WTC11 (cell line): ENCODE measurements at regions not wholly inside any gene's neighbourhood (a gene's known extent, or its start where the extent isn't known, plus 50 kb on each side); places are given as distances from the start of the nearest gene placed in this dataset.

Experiments
- ATAC-seq: fragments of 200-7000 bp; cut with Tn5 transposase; 2 replicates; pipeline ENCODE4 v1.10.0; 2021; ENCODE audit warnings: mild to moderate bottlenecking, moderate library complexity
- CTCF ChIA-PET: fragments of 300-600 bp; sonication (Branson Sonifier 250); formaldehyde crosslinking; loops from one replicate; lab custom pipeline; 2021; ENCODE audit warnings: antibody characterized with exemption; lab: Charles Lee
- POLR2A ChIA-PET: fragments of 350-600 bp; sonication (Branson Sonifier 250); formaldehyde crosslinking; loops from one replicate; lab custom pipeline; 2021; ENCODE audit warnings: antibody characterized with exemption; lab: Charles Lee
- DNase-seq: peaks from one replicate; pipeline ENCODE4 v3.0.0; 2021; ENCODE audit warnings: low spot score
- H3K27ac Mint-ChIP-seq: 2 replicates; pipeline ENCODE4 v1.8.0; 2021; ENCODE audit warnings: mixed read lengths
- H3K27me3 Mint-ChIP-seq: 2 replicates; pipeline ENCODE4 v1.8.0; 2021; ENCODE audit warnings: low read depth, mild to moderate bottlenecking, moderate library complexity, mixed read lengths
- H3K36me3 Mint-ChIP-seq: 2 replicates; pipeline ENCODE4 v1.8.0; 2021; ENCODE audit warnings: mixed read lengths
- H3K4me1 Mint-ChIP-seq: 2 replicates; pipeline ENCODE4 v1.8.0; 2022; ENCODE audit warnings: mixed read lengths
- H3K4me3 Mint-ChIP-seq: 2 replicates; pipeline ENCODE4 v1.8.0; 2021; ENCODE audit warnings: mild to moderate bottlenecking, moderate library complexity, mixed read lengths
- H3K9me3 Mint-ChIP-seq: 2 replicates; pipeline ENCODE4 v1.8.0; 2021; ENCODE audit warnings: mixed read lengths
- ATF1 ChIP-seq: sonication (generic); formaldehyde crosslinking; IDR thresholded peaks from 2 replicates; pipeline ENCODE4 v1.8.1; 2023; ENCODE audit warnings: mild to moderate bottlenecking, moderate library complexity, missing genetic modification reagents
- ATF2 ChIP-seq: sonication (generic); formaldehyde crosslinking; IDR thresholded peaks from 2 replicates; pipeline ENCODE4 v1.8.1; 2022; ENCODE audit warnings: low read depth, missing genetic modification reagents, borderline replicate concordance
- CBFB ChIP-seq: sonication (generic); formaldehyde crosslinking; IDR thresholded peaks from 2 replicates; pipeline ENCODE4 v1.8.1; 2022; ENCODE audit warnings: mild to moderate bottlenecking, low read depth, missing genetic modification reagents
- CTCF ChIP-seq: fragments of 200-600 bp; IDR thresholded peaks from 2 replicates; pipeline ENCODE4 v1.8.0; 2022; ENCODE audit warnings: antibody characterized with exemption
- FOXJ3 ChIP-seq: sonication (generic); formaldehyde crosslinking; IDR thresholded peaks from 2 replicates; pipeline ENCODE4 v1.9.0; 2021; ENCODE audit warnings: missing genetic modification reagents, mild to moderate bottlenecking, borderline replicate concordance
- FOXP1 ChIP-seq: sonication (generic); formaldehyde crosslinking; IDR thresholded peaks from 2 replicates; pipeline ENCODE4 v1.8.0; 2022; ENCODE audit warnings: missing genetic modification reagents, mild to moderate bottlenecking, moderate library complexity, borderline replicate concordance
- GRHL2 ChIP-seq: fragments of 250-450 bp; sonication (Bioruptor Pico); IDR thresholded peaks from 2 replicates; pipeline ENCODE4 v1.8.0; 2022; ENCODE audit warnings: mild to moderate bottlenecking, moderate library complexity; ENCODE audit not compliant: insufficient replicate concordance, severe bottlenecking
- IRF2 ChIP-seq: sonication (generic); formaldehyde crosslinking; IDR thresholded peaks from 2 replicates; pipeline ENCODE4 v1.8.0; 2022; ENCODE audit warnings: low read depth, missing genetic modification reagents, borderline replicate concordance
- JAZF1 ChIP-seq: fragments of 250-450 bp; sonication (Bioruptor Pico); IDR thresholded peaks from 2 replicates; pipeline ENCODE4 v1.9.0; 2021; ENCODE audit warnings: moderate library complexity, mild to moderate bottlenecking, inconsistent platforms
- MXD4 ChIP-seq: fragments of 250-450 bp; sonication (Bioruptor Pico); IDR thresholded peaks from 2 replicates; pipeline ENCODE4 v1.8.0; 2021; ENCODE audit warnings: mild to moderate bottlenecking, moderate library complexity, borderline replicate concordance
- MYBL2 ChIP-seq: sonication (generic); formaldehyde crosslinking; IDR thresholded peaks from 2 replicates; pipeline ENCODE4 v1.8.1; 2023; ENCODE audit warnings: mild to moderate bottlenecking, moderate library complexity, missing genetic modification reagents
- NFATC4 ChIP-seq: fragments of 250-450 bp; sonication (Bioruptor Pico); IDR thresholded peaks from 2 replicates; pipeline ENCODE4 v1.9.0; 2021; ENCODE audit warnings: mild to moderate bottlenecking
- NR3C1 ChIP-seq: sonication (generic); formaldehyde crosslinking; conservative IDR thresholded peaks from 2 replicates; pipeline ENCODE4 v1.8.1; 2023; ENCODE audit warnings: low read depth, mild to moderate bottlenecking, missing genetic modification reagents
- TEAD4 ChIP-seq: sonication (generic); formaldehyde crosslinking; IDR thresholded peaks from 2 replicates; pipeline ENCODE4 v1.8.0; 2022; ENCODE audit warnings: mild to moderate bottlenecking, missing genetic modification reagents
- TP53 ChIP-seq: sonication (generic); formaldehyde crosslinking; IDR thresholded peaks from 2 replicates; pipeline ENCODE4 v1.8.1; 2023; ENCODE audit warnings: mild to moderate bottlenecking, missing genetic modification reagents
- ZNF219 ChIP-seq: sonication (generic); formaldehyde crosslinking; IDR thresholded peaks from 2 replicates; pipeline ENCODE4 v1.8.0; 2023; ENCODE audit warnings: missing genetic modification reagents, mild to moderate bottlenecking, borderline replicate concordance
- TF ChIP-seq, protein P1 (sequence below): sonication (generic); formaldehyde crosslinking; IDR thresholded peaks from 2 replicates; pipeline ENCODE4 v1.8.0; 2023; ENCODE audit warnings: mild to moderate bottlenecking, missing genetic modification reagents
- TF ChIP-seq, protein P2 (sequence below): fragments of 250-450 bp; sonication (Bioruptor Pico); IDR thresholded peaks from 2 replicates; pipeline ENCODE4 v1.9.0; 2021; ENCODE audit warnings: mild to moderate bottlenecking
- TF ChIP-seq, protein P3 (sequence below): sonication (generic); formaldehyde crosslinking; IDR thresholded peaks from 2 replicates; pipeline ENCODE4 v1.8.1; 2023; ENCODE audit warnings: mild to moderate bottlenecking, missing genetic modification reagents
- TF ChIP-seq, protein P4 (sequence below): sonication (generic); formaldehyde crosslinking; IDR thresholded peaks from 2 replicates; pipeline ENCODE4 v1.8.1; 2022; ENCODE audit warnings: low read depth, mild to moderate bottlenecking, moderate library complexity, missing genetic modification reagents, borderline replicate concordance
- TF ChIP-seq, protein P5 (sequence below): fragments of 250-450 bp; sonication (Bioruptor Pico); IDR thresholded peaks from 2 replicates; pipeline ENCODE4 v1.9.0; 2021; ENCODE audit warnings: mild to moderate bottlenecking

- TF ChIP-seq, protein P1, sequence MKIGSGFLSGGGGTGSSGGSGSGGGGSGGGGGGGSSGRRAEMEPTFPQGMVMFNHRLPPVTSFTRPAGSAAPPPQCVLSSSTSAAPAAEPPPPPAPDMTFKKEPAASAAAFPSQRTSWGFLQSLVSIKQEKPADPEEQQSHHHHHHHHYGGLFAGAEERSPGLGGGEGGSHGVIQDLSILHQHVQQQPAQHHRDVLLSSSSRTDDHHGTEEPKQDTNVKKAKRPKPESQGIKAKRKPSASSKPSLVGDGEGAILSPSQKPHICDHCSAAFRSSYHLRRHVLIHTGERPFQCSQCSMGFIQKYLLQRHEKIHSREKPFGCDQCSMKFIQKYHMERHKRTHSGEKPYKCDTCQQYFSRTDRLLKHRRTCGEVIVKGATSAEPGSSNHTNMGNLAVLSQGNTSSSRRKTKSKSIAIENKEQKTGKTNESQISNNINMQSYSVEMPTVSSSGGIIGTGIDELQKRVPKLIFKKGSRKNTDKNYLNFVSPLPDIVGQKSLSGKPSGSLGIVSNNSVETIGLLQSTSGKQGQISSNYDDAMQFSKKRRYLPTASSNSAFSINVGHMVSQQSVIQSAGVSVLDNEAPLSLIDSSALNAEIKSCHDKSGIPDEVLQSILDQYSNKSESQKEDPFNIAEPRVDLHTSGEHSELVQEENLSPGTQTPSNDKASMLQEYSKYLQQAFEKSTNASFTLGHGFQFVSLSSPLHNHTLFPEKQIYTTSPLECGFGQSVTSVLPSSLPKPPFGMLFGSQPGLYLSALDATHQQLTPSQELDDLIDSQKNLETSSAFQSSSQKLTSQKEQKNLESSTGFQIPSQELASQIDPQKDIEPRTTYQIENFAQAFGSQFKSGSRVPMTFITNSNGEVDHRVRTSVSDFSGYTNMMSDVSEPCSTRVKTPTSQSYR (CRISPR knock-in tag) = no peak
- TF ChIP-seq IRF2 (CRISPR knock-in tag) (no peak), ZNF219 (CRISPR knock-in tag) (no peak), NR3C1 (CRISPR knock-in tag) (no peak), FOXJ3 (CRISPR knock-in tag) (no peak), CBFB (no peak), FOXP1 (CRISPR knock-in tag) (no peak), JAZF1 (no peak), TEAD4 (no peak), ATF1 (CRISPR knock-in tag) (no peak), NFATC4 (no peak), GRHL2 (no peak), MYBL2 (CRISPR knock-in tag) (no peak)
- TF ChIP-seq, protein P2, sequence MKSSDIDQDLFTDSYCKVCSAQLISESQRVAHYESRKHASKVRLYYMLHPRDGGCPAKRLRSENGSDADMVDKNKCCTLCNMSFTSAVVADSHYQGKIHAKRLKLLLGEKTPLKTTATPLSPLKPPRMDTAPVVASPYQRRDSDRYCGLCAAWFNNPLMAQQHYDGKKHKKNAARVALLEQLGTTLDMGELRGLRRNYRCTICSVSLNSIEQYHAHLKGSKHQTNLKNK (CRISPR knock-in tag) = no peak
- TF ChIP-seq, protein P3, sequence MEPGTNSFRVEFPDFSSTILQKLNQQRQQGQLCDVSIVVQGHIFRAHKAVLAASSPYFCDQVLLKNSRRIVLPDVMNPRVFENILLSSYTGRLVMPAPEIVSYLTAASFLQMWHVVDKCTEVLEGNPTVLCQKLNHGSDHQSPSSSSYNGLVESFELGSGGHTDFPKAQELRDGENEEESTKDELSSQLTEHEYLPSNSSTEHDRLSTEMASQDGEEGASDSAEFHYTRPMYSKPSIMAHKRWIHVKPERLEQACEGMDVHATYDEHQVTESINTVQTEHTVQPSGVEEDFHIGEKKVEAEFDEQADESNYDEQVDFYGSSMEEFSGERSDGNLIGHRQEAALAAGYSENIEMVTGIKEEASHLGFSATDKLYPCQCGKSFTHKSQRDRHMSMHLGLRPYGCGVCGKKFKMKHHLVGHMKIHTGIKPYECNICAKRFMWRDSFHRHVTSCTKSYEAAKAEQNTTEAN (CRISPR knock-in tag) = no peak
These were observed 75.8 kb upstream of the DPH5 start (continued) for GRCh38 chr1:101101360-101101759.

- ATAC-seq (no peak), DNase-seq (no peak)
- Mint-ChIP-seq H3K4me1 (no peaks in the 10 kb centered on the region), H3K9me3 (peaks cover 10% of the 10 kb centered on the region; the same call in 1 of the 2 replicates), H3K36me3 (no peaks in the 10 kb centered on the region), H3K4me3 (no peak overlapping the region), H3K27ac (no peak overlapping the region), H3K27me3 (no peaks in the 10 kb centered on the region)
- ChIA-PET POLR2A (no interaction called here), CTCF (no interaction called here)
- TF ChIP-seq ATF2 = no peak
- TF ChIP-seq FOXP1 (CRISPR knock-in tag) = no peak
- TF ChIP-seq, protein P4, sequence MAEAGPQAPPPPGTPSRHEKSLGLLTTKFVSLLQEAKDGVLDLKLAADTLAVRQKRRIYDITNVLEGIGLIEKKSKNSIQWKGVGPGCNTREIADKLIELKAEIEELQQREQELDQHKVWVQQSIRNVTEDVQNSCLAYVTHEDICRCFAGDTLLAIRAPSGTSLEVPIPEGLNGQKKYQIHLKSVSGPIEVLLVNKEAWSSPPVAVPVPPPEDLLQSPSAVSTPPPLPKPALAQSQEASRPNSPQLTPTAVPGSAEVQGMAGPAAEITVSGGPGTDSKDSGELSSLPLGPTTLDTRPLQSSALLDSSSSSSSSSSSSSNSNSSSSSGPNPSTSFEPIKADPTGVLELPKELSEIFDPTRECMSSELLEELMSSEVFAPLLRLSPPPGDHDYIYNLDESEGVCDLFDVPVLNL = no peak
- no peak for TF ChIP-seq TP53 (CRISPR knock-in tag)
- TF ChIP-seq MXD4 = no peak
- TF ChIP-seq, protein P5, sequence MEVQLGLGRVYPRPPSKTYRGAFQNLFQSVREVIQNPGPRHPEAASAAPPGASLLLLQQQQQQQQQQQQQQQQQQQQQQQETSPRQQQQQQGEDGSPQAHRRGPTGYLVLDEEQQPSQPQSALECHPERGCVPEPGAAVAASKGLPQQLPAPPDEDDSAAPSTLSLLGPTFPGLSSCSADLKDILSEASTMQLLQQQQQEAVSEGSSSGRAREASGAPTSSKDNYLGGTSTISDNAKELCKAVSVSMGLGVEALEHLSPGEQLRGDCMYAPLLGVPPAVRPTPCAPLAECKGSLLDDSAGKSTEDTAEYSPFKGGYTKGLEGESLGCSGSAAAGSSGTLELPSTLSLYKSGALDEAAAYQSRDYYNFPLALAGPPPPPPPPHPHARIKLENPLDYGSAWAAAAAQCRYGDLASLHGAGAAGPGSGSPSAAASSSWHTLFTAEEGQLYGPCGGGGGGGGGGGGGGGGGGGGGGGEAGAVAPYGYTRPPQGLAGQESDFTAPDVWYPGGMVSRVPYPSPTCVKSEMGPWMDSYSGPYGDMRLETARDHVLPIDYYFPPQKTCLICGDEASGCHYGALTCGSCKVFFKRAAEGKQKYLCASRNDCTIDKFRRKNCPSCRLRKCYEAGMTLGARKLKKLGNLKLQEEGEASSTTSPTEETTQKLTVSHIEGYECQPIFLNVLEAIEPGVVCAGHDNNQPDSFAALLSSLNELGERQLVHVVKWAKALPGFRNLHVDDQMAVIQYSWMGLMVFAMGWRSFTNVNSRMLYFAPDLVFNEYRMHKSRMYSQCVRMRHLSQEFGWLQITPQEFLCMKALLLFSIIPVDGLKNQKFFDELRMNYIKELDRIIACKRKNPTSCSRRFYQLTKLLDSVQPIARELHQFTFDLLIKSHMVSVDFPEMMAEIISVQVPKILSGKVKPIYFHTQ (CRISPR knock-in tag) = no peak
- no peak for TF ChIP-seq CTCF
These were observed 75.1 kb upstream of the DPH5 start for GRCh38 chr1:101100674-101101073.
